Hematopoietic multipotent progenitor cell treated with erythropoietin and hydrocortisone succinate and interleukin-3 and kit ligand, for 6 days (in vitro differentiated cells): ENCODE measurements at regions not wholly inside any gene's neighbourhood (a gene's known extent, or its start where the extent isn't known, plus 50 kb on each side); places are given as distances from the start of the nearest gene placed in this dataset.
"Not testable (repeated sequence)": the region's sequence is repeated elsewhere in the genome, so short reads cannot be mapped to it uniquely, and the experiment has no call there.

ENCODE experiments used
- DNase-seq: peaks from one replicate; pipeline ENCODE4 v3.0.0-alpha.2; 2015

DNA sequence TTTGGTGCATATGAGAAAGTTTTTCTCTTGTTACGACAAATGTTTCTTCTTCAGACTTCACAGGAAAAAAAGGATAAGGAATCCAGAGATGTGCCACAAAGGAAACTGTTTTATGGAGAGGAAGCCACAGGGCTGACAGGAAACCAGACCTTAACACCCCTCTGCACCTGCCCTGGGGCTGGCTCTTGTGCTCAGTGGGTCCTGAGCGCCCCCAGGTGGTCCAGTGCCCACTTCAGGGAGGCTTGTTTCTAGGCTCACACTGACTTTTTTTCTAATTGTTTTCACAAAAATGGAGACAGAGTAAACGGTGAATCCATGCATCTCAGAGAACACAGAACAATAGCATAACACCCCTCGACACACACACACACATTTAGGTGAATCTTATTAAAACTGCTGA lies 951.2 kb downstream of the TMEM121 start:
- DNase-seq: not testable (repeated sequence)

DNA sequence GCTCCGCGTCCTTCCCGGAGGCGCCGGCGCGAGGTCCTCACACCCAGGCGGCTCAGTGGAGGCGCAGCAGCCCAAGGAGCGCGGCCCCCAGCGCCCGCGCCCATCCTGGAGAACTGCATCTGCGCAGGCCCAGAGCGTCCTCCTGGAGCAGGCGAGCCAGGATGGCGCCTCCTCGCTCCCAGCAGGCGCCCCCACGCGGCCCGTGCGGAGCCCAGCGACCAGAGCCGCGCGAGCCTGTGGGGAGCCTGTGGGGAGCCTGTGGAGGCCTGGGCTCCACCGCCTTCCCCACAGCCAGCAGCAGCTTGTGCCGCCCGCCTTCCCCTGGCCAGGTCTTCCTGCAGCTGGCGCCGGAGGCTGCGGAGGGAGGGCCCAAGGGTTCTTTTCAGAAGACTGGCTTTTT lies 953.9 kb downstream of the TMEM121 start:
- DNase-seq: not testable (repeated sequence)

DNA sequence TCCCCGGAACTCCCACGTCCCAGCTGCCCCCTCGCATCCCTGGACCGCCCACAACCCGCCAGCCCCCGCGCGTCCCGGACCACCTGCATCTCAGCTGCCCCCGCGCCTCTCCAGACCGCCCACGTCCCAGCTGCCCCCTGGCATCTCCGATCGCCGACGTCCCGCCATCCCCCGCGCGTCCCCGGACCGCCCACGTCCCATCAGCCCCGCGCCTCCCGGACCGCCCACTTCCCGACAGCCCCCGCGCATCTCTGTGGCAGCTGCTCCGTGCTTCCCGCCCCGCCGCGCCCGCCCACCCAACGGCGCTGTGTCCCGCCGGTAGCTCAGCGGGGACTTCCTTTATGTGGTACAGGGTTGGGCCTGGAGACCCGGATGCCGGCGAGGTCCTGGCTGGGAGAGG lies 955.8 kb downstream of the TMEM121 start:
- DNase-seq: not testable (repeated sequence)

- DNase-seq: no peak
These were observed 961.2 kb downstream of the TMEM121 start for GRCh38 chr14:106487600-106487999.

- no peak for DNase-seq
These were observed 961.9 kb downstream of the TMEM121 start for GRCh38 chr14:106488291-106488690.

DNA sequence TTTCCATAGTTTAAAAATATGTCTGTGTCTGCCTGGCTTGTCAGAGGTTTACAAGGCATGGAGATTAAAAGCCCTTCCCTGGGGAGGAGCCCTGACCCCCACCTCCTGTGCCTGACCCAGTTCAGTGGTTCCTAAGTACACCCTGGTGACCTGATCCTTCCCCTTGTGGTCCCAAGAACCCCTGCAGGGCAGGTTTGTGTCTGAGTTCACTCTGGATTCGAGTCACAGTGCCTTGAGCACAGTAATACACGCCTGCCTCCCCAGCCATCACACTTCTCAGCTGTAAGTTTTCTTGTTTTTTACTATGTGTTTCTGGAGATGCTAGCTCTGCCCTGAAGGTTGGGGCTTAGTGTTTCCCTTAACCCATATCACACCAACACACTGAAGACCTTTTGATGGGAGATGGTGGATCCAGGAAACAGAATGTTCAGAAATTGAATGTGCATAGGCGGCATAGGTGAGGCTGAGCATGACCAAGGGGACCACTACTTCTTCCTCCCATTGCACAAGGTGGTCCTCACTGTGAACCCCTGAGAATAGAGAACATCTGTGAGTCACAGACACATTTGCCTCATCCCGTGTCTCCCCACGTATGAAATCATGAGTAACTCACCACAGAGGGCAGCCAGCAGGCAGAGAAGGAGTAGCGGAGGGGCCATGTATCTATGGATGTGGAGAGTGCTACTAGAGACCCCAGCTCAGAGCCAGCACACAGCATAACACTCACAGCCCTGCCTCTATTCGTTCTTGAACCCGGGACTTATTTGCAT lies 962.9 kb downstream of the TMEM121 start:
- no peak for DNase-seq

DNA sequence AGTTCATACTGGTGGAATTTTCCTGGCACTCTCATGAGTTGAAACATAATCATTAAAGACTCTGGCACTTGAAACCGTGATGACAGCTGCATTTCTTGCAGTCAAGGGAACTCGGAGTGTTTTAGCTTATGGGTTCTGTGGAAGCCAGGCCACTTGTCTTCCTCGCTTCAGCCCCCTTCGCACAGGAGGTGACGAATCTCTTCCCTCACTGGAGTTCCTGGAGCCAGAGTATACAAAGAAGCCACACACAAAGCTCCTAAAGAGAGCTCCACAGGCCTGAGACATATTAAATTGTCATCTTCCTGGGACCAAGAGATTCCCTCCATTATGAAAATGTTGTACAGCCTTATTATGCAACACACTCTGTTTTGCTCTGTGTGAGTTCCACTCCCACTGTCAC lies 964.1 kb downstream of the TMEM121 start:
- no peak for DNase-seq

GRCh38 chr14:106491851-106492250 lies 965.5 kb downstream of the TMEM121 start:
- DNase-seq: peak; percentile 27

- no peak for DNase-seq
These were observed 967.8 kb downstream of the TMEM121 start for GRCh38 chr14:106493962-106494823.

DNA sequence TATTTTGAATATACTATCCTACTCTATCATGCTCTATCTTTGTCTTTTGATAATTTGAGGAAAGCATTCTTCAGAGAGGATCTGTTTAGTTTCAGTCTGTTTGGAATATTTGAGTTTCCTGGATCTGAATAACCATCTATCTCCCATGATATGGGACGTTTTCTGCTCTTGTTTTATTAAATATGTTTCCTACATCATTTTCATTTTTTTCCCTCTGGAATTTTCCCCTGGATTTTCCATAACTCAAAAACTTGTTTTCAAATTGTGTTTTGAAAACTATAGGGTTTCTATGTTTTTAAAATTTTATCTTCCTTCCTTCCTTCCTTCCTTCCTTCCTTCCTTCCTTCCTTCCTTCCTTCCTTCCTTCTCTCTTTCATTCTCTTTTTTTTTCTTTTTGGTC lies 974.2 kb downstream of the TMEM121 start:
- no peak for DNase-seq

DNA sequence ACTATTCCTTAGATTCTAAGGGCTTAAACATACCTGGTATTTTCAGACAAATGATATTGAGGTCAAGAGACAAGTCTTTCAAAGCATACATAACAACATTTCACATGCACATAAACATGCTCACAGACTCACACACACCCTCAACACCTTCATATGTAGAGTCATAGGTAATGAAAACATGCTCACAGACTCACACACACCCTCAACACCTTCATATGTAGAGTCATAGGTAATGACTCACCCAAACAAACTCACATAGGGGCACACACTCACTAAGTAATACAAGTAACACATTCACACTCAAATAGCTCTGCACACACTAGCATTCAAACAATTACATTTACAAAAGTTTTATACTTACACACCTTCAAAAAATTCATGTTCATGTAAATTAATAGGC lies 975.5 kb downstream of the TMEM121 start:
- DNase-seq: no peak

GRCh38 chr14:106505366-106505765 lies 979.0 kb downstream of the TMEM121 start:
- no peak for DNase-seq

GRCh38 chr14:106506881-106507305 lies 980.5 kb downstream of the TMEM121 start:
- no peak for DNase-seq

DNA sequence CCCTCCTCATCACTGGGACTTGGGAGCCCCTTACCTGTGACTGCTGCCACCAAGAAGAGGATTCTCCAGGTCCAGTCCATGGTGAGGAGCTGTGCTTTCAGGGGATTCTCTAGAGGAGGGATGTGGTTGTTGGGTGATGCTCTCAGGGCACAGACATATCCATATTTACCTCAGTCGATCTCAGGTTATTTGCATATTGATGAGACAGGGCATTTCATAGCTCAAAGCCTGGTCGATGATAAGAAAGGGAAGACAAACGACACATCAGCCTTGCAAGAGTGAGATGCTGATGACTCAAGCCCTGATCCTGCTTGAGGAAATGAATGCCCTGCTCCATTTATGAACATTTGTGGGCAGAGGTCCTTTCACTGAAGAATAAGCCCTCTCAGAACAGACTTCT lies 981.0 kb downstream of the TMEM121 start:
- no peak for DNase-seq

- no peak for DNase-seq
These were observed 981.8 kb downstream of the TMEM121 start for GRCh38 chr14:106508216-106508615.

- no peak for DNase-seq
These were observed 982.8 kb downstream of the TMEM121 start for GRCh38 chr14:106509176-106509575.

DNA sequence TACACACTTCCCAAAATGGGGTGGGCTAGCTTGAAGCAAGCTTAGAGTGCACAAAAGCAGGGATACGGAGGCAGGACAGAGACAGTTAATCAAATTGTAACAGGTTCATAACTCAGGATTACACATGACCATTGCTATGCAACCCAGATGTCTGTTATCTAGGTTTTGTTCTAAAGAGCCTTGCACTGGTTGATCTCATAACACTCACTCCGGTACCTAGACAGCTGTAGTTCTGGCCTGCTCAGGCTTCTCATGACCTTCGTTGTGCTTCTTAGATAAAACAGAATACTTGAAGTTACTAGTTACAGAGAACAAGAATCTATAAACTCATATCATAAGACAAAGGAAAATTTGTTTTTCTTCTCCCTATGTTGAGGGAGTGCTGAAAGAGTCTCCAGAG lies 983.4 kb downstream of the TMEM121 start:
- DNase-seq: no peak

- DNase-seq: no peak
These were observed 984.8 kb downstream of the TMEM121 start for GRCh38 chr14:106511006-106511799.

- DNase-seq: no peak
These were observed 985.4 kb downstream of the TMEM121 start for GRCh38 chr14:106511800-106512198.

DNA sequence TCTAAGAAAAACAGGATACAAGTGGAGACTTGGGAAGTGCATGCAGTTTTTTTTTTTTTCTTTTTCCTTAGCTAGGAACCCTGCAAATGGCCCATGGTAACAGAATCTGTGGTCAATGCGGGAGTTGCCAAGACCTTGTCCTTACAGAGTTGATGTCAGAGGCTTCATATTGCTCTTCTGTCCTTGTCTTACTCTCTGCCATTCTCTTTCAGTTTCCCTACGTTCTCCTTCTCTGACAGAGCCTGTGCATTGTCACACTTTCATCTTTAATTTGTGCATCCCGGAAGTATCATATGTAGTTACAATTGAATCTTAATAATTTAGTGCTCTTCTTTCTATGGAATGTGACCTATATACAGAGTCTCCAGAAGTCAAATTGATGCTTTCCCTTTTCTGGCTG lies 986.9 kb downstream of the TMEM121 start:
- DNase-seq: no peak

DNA sequence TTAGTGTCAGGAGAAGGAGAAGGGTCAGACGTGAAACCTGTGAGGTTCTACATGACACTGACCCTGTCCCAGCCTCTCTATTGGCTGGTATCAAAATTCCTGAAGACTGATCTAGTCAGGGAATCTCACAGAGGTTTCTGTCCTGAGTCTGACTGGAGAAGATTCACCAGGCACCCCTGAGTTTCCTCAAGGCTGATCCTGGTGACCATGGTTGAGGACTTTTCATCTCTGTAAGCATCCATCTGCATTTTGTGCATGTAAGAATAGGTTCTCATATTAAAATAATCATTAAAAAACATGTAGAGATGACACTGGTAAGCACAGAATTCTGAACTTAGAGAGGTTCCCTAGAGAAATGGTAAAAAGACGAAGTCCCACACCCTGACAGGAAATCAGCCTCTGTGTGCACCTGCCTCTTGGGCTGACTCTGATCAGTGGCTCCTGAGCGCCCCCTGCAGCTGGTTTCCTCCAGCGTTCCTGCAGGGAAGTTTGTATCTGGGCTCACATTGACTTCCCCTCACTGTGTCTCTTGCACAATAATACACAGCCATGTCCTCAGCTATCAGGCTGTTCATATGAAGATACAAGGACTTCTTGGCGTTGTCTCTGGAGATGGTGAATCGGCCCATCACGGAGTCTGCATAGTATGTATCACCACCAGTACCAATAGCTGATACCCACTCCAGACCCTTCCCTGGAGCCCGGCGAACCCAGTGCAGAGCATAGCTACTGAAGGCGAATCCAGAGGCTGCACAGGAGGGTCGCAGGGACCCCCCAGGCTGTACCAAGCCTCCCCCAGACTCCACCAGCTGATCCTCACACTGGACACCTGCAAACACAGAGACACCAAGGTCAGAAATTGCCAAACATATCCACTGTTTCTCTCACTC lies 991.9 kb downstream of the TMEM121 start:
- peak; percentile 58 for DNase-seq

- DNase-seq: not testable (repeated sequence)
These were observed 995.7 kb downstream of the TMEM121 start for GRCh38 chr14:106522118-106522517.
